ENCODE measurements at regions not wholly inside any gene's neighbourhood (a gene's known extent, or its start where the extent isn't known, plus 50 kb on each side); places are given as distances from the start of the nearest gene placed in this dataset.

GRCh38 chr5:106921567-106921966 is 749.2 kb downstream of the EFNA5 start:
- TF ChIP-seq CTCF (IDR thresholded peaks at IDR 0.05) (no peak), POLR2A (IDR thresholded peaks at IDR 0.05) (no peak)

Measured in right lobe of liver (tissue), 4 donors.